ENCODE measurements at regions not wholly inside any gene's neighbourhood (a gene's known extent, or its start where the extent isn't known, plus 50 kb on each side); places are given as distances from the start of the nearest gene placed in this dataset.
A peak's percentile ranks its signal among the peaks of the same experiment; 100 is the strongest.
"Not testable (repeated sequence)": the region's sequence is repeated elsewhere in the genome, so short reads cannot be mapped to it uniquely, and the experiment has no call there.

- DNase-seq (ENCODE audit: low spot score) = no peak
Observed at GRCh38 chrX:84611843-84612636, 109.8 kb upstream of the HDX start.

- DNase-seq (ENCODE audit: low spot score) = no peak
Observed at GRCh38 chrX:84634201-84634782, 132.0 kb upstream of the HDX start.

GRCh38 chrX:84666086-84666485 is 163.8 kb upstream of the HDX start:
- DNase-seq (ENCODE audit: low spot score) = no peak

- DNase-seq (ENCODE audit: low spot score) = no peak
Observed at GRCh38 chrX:84690228-84690627, 188.0 kb upstream of the HDX start.

GRCh38 chrX:84709987-84710386 is 207.7 kb upstream of the HDX start:
- DNase-seq (ENCODE audit: low spot score) = no peak

GRCh38 chrX:84710611-84711010 is 208.4 kb upstream of the HDX start:
- no peak for DNase-seq (ENCODE audit: low spot score)

- DNase-seq (ENCODE audit: low spot score) = no peak
Observed at GRCh38 chrX:84712621-84713020, 210.4 kb upstream of the HDX start.

GRCh38 chrX:84715315-84715714 is 213.1 kb upstream of the HDX start:
- DNase-seq (ENCODE audit: low spot score) = no peak

GRCh38 chrX:84717343-84717742 is 215.1 kb upstream of the HDX start:
- DNase-seq (ENCODE audit: low spot score) = no peak

- DNase-seq (ENCODE audit: low spot score) = no peak
Observed at GRCh38 chrX:84721416-84721815, 219.2 kb upstream of the HDX start.

GRCh38 chrX:84724576-84724975 is 222.3 kb upstream of the HDX start:
- no peak for DNase-seq (ENCODE audit: low spot score)

GRCh38 chrX:84729408-84729807 is 227.2 kb upstream of the HDX start:
- DNase-seq (ENCODE audit: low spot score) = no peak

GRCh38 chrX:84729809-84730208 is 227.6 kb upstream of the HDX start:
- peak; percentile 16 for DNase-seq (ENCODE audit: low spot score)

GRCh38 chrX:84735025-84735424 is 232.8 kb upstream of the HDX start:
- DNase-seq (ENCODE audit: low spot score) = no peak

- DNase-seq (ENCODE audit: low spot score) = no peak
Observed at GRCh38 chrX:84737471-84737871, 235.2 kb upstream of the HDX start.

GRCh38 chrX:84747516-84747915 is 245.3 kb upstream of the HDX start:
- peak; percentile 3 for DNase-seq (ENCODE audit: low spot score)

GRCh38 chrX:84748965-84749656 is 246.9 kb upstream of the HDX start:
- no peak for DNase-seq (ENCODE audit: low spot score)

GRCh38 chrX:84760560-84760959 is 243.1 kb upstream of the APOOL start:
- no peak for DNase-seq (ENCODE audit: low spot score)

- DNase-seq (ENCODE audit: low spot score) = no peak
Observed at GRCh38 chrX:84796321-84796720, 207.4 kb upstream of the APOOL start.

- no peak for DNase-seq (ENCODE audit: low spot score)
Observed at GRCh38 chrX:84830836-84831235, 172.8 kb upstream of the APOOL start.

- not testable (repeated sequence) for DNase-seq (ENCODE audit: low spot score)
Observed at GRCh38 chrX:84846541-84846940, 157.1 kb upstream of the APOOL start.

GRCh38 chrX:84851183-84851582 is 152.5 kb upstream of the APOOL start:
- not testable (repeated sequence) for DNase-seq (ENCODE audit: low spot score)

GRCh38 chrX:84856791-84857190 is 146.9 kb upstream of the APOOL start:
- DNase-seq (ENCODE audit: low spot score) = not testable (repeated sequence)

Data from COLO829 (cell line).